Tibial nerve (tissue), 4 donors: ENCODE measurements at regions not wholly inside any gene's neighbourhood (a gene's known extent, or its start where the extent isn't known, plus 50 kb on each side); places are given as distances from the start of the nearest gene placed in this dataset.

Experiments used
- EP300 ChIP-seq, 2 donors: sonication (generic); formaldehyde crosslinking; IDR thresholded peaks; one replicate each; pipeline ENCODE4 v1.6.1; 2017; ENCODE audit warnings: antibody characterized with exemption in 2 of 2, mild to moderate bottlenecking in 1 of 2
- POLR2A ChIP-seq, 2 donors: fragments of 450-650 bp; IDR thresholded peaks; one replicate each; pipeline ENCODE4 v1.6.1; 2017; ENCODE audit warnings: antibody characterized with exemption in 2 of 2, mild to moderate bottlenecking in 2 of 2, moderate library complexity in 2 of 2
- TF ChIP-seq, protein P1 (sequence below), 5 experiments: fragments of 200-600 bp in 3 of 5; fragments of 450-650 bp in 2 of 5; sonication (generic) in 3 of 5; IDR thresholded peaks; one replicate each; pipeline ENCODE4 v1.5.1; 2016 to 2019; ENCODE audit warnings: antibody characterized with exemption in 5 of 5, mild to moderate bottlenecking in 3 of 5, moderate library complexity in 2 of 5

DNA sequence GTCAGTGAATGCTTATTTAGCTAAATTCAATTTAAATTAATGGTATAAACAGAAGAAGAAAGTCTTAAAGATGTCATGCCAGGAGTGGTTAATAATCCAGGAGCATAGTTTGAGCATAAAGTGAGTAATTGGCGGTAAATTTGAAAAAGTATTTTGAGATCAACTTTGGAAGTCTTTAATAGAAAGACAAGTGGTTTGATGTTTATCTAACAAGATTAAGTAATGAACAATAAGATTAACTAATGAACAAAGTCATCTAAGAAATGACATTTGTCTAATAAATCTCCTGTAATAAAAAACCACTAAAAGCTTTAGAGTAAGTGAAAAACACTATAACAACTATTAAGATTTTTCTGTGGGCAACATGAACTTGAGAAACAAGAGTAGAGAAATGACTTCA, 112.8 kb downstream of the CAPZA3 start:
- TF ChIP-seq, protein P1, sequence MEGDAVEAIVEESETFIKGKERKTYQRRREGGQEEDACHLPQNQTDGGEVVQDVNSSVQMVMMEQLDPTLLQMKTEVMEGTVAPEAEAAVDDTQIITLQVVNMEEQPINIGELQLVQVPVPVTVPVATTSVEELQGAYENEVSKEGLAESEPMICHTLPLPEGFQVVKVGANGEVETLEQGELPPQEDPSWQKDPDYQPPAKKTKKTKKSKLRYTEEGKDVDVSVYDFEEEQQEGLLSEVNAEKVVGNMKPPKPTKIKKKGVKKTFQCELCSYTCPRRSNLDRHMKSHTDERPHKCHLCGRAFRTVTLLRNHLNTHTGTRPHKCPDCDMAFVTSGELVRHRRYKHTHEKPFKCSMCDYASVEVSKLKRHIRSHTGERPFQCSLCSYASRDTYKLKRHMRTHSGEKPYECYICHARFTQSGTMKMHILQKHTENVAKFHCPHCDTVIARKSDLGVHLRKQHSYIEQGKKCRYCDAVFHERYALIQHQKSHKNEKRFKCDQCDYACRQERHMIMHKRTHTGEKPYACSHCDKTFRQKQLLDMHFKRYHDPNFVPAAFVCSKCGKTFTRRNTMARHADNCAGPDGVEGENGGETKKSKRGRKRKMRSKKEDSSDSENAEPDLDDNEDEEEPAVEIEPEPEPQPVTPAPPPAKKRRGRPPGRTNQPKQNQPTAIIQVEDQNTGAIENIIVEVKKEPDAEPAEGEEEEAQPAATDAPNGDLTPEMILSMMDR (IDR thresholded peaks at IDR 0.05): no peak
- TF ChIP-seq EP300 (IDR thresholded peaks at IDR 0.05) (no peak), POLR2A (IDR thresholded peaks at IDR 0.05) (no peak)
